Small intestine (tissue), 7 donors: ENCODE measurements at regions not wholly inside any gene's neighbourhood (a gene's known extent, or its start where the extent isn't known, plus 50 kb on each side); places are given as distances from the start of the nearest gene placed in this dataset.
"Not testable (repeated sequence)": the region's sequence is repeated elsewhere in the genome, so short reads cannot be mapped to it uniquely, and the experiment has no call there.

Experiments used
- DNase-seq, 2 donors: peaks; one replicate each; pipeline versions ENCODE4 v3.0.0 to v3.0.0-alpha.2; 2013
- FAIRE-seq: peaks from 2 replicates; lab custom pipeline; 2012; peaks lifted over from hg19 to GRCh38; lab: Jason Lieb, UNC
- H3K27ac ChIP-seq, 3 donors: one replicate each; pipeline ENCODE4 v1.5.1; 2013; ENCODE audit warnings: low read length in 2 of 3, mild to moderate bottlenecking in 2 of 3, control low read depth in 1 of 3, inconsistent platforms in 1 of 3, low read depth in 1 of 3, moderate library complexity in 1 of 3
- H3K27me3 ChIP-seq, 3 donors: one replicate each; pipeline ENCODE4 v1.6.1; 2013; ENCODE audit warnings: low read length in 3 of 3, inconsistent platforms in 1 of 3; ENCODE audit not compliant: control insufficient read depth in 3 of 3, insufficient read depth in 3 of 3
- H3K36me3 ChIP-seq, 3 donors: one replicate each; pipeline ENCODE4 v1.6.1; 2013; ENCODE audit warnings: low read length in 3 of 3, inconsistent platforms in 1 of 3, low read depth in 1 of 3, mild to moderate bottlenecking in 1 of 3, moderate library complexity in 1 of 3; ENCODE audit not compliant: control insufficient read depth in 3 of 3, insufficient read depth in 2 of 3
- H3K4me1 ChIP-seq, 3 donors: one replicate each; pipeline ENCODE4 v1.6.1; 2013; ENCODE audit warnings: low read length in 2 of 3, inconsistent platforms in 1 of 3, low read depth in 1 of 3, mild to moderate bottlenecking in 1 of 3, moderate library complexity in 1 of 3; ENCODE audit not compliant: control insufficient read depth in 3 of 3, insufficient read depth in 2 of 3
- H3K4me3 ChIP-seq, 3 donors: one replicate each; pipeline ENCODE4 v1.5.1; 2013; ENCODE audit warnings: low read length in 3 of 3, control low read depth in 1 of 3, inconsistent platforms in 1 of 3, low read depth in 1 of 3, mild to moderate bottlenecking in 1 of 3, moderate library complexity in 1 of 3
- H3K9me3 ChIP-seq, 2 donors: one replicate each; pipeline ENCODE4 v1.6.1; 2013; ENCODE audit warnings: low read depth in 1 of 2, low read length in 1 of 2; ENCODE audit not compliant: control insufficient read depth in 2 of 2, insufficient read depth in 1 of 2
- WGBS, 3 donors: extraction: QIAGEN DNeasy Blood & Tissue Kit; methylation state at CpG; one replicate each; pipeline ENCODE4 v1.1.7; 2013; 5-methylcytosine and 5-hydroxymethylcytosine counted together
- donor health status: healthy with polysubstance abuse.
- donor health status: control.
- donor health status: control.
- donor health status: Bipolar disorder and iron deficiency.
- donor health status: healthy.

GRCh38 chr10:44115516-44115915 is 269.4 kb downstream of the CXCL12 start:
- no peak for DNase-seq
- no peak for FAIRE-seq
- Histone ChIP-seq H3K4me1 (no peaks in the 10 kb centered on the region), H3K27me3 (no peaks in the 10 kb centered on the region), H3K36me3 (no peaks in the 10 kb centered on the region), H3K9me3 (no peaks in the 10 kb centered on the region), H3K4me3 (no peak overlapping the region), H3K27ac (no peak overlapping the region)
- WGBS, 3 donors, result 52 to 72% (median 70%) methylated on average over 5 of the region's 5 CpGs

GRCh38 chr10:44114441-44114840 is 270.5 kb downstream of the CXCL12 start:
- Histone ChIP-seq H3K27ac (no peak overlapping the region), H3K36me3 (no peaks in the 10 kb centered on the region), H3K9me3 (no peaks in the 10 kb centered on the region), H3K27me3 (no peaks in the 10 kb centered on the region), H3K4me1 (no peaks in the 10 kb centered on the region), H3K4me3 (no peak overlapping the region)
- FAIRE-seq (no peak), DNase-seq (no peak)
- 58 to 91% (median 75%) methylated on average over 1 of the region's 1 CpG for WGBS, 3 donors

GRCh38 chr10:44112280-44112679 is 272.6 kb downstream of the CXCL12 start:
- WGBS, 3 donors, result 42 to 48% (median 42%) methylated on average over 4 of the region's 4 CpGs
- not testable (repeated sequence) for H3K4me1 ChIP-seq, DNase-seq, H3K9me3 ChIP-seq, H3K27ac ChIP-seq, H3K4me3 ChIP-seq, FAIRE-seq, H3K36me3 ChIP-seq, H3K27me3 ChIP-seq

- no peak overlapping the region for H3K4me3 ChIP-seq
- H3K27me3 ChIP-seq, result no peaks in the 10 kb centered on the region
- H3K4me1 ChIP-seq, result no peaks in the 10 kb centered on the region
- no peaks in the 10 kb centered on the region for H3K9me3 ChIP-seq
- H3K27ac ChIP-seq, result no peak overlapping the region
- no peak for DNase-seq
- WGBS, 3 donors, result 40 to 80% (median 60%) methylated on average over 4 of the region's 4 CpGs
- no peak for FAIRE-seq
- H3K36me3 ChIP-seq, result no peaks in the 10 kb centered on the region
Observed at GRCh38 chr10:44105696-44106095, 279.2 kb downstream of the CXCL12 start.

GRCh38 chr10:44102726-44103255 is 282.1 kb downstream of the CXCL12 start:
- FAIRE-seq, result no peak
- Histone ChIP-seq H3K36me3 (no peaks in the 10 kb centered on the region), H3K27ac (no peak overlapping the region), H3K4me1 (no peaks in the 10 kb centered on the region), H3K9me3 (no peaks in the 10 kb centered on the region), H3K27me3 (no peaks in the 10 kb centered on the region), H3K4me3 (no peak overlapping the region)
- DNase-seq, result no peak
- WGBS, 3 donors, result 72 to 83% (median 76%) methylated on average over 5 of the region's 5 CpGs

- FAIRE-seq, result no peak
- no peaks in the 10 kb centered on the region for H3K4me1 ChIP-seq
- no peaks in the 10 kb centered on the region for H3K9me3 ChIP-seq
- no peaks in the 10 kb centered on the region for H3K36me3 ChIP-seq
- no peak for DNase-seq
- H3K27ac ChIP-seq, result no peak overlapping the region
- WGBS, 3 donors, result 53 to 71% (median 64%) methylated on average over 1 of the region's 1 CpG
- H3K4me3 ChIP-seq, result no peak overlapping the region
- no peaks in the 10 kb centered on the region for H3K27me3 ChIP-seq
Observed at GRCh38 chr10:44101082-44101481, 283.8 kb downstream of the CXCL12 start.

- Histone ChIP-seq H3K27me3 (no peaks in the 10 kb centered on the region), H3K36me3 (no peaks in the 10 kb centered on the region), H3K4me1 (no peaks in the 10 kb centered on the region), H3K27ac (no peak overlapping the region), H3K4me3 (no peak overlapping the region), H3K9me3 (no peaks in the 10 kb centered on the region)
- DNase-seq (no peak), FAIRE-seq (no peak)
- 89 to 97% (median 95%) methylated on average over 2 of the region's 2 CpGs for WGBS, 3 donors
Observed at GRCh38 chr10:44099511-44099910, 285.4 kb downstream of the CXCL12 start.

GRCh38 chr10:44096217-44096616 is 288.7 kb downstream of the CXCL12 start:
- not testable (repeated sequence) for DNase-seq, H3K9me3 ChIP-seq, FAIRE-seq, H3K27me3 ChIP-seq, H3K4me3 ChIP-seq, H3K27ac ChIP-seq, H3K36me3 ChIP-seq, H3K4me1 ChIP-seq
- WGBS, 3 donors, result 70 to 97% (median 82%) methylated on average over 4 of the region's 4 CpGs

GRCh38 chr10:44089671-44090070 is 295.2 kb downstream of the CXCL12 start:
- no peaks in the 10 kb centered on the region for H3K36me3 ChIP-seq
- DNase-seq (no peak), FAIRE-seq (no peak)
- H3K27ac ChIP-seq, result no peak overlapping the region
- H3K4me1 ChIP-seq, result no peaks in the 10 kb centered on the region
- no peaks in the 10 kb centered on the region for H3K27me3 ChIP-seq
- H3K9me3 ChIP-seq, result peaks cover 0 to 8% of the 10 kb centered on the region in 2 donors
- 76 to 100% (median 88%) methylated on average over 1 of the region's 1 CpG for WGBS, 3 donors
- no peak overlapping the region for H3K4me3 ChIP-seq
